ENCODE measurements at regions not wholly inside any gene's neighbourhood (a gene's known extent, or its start where the extent isn't known, plus 50 kb on each side); places are given as distances from the start of the nearest gene placed in this dataset.

GRCh38 chr22:49687786-49688515 lies 139.7 kb downstream of the BRD1 start:
- Histone ChIP-seq H3K4me1 (no peaks in the 10 kb centered on the region), H3K36me3 (no peaks in the 10 kb centered on the region), H3K27me3 (peaks cover 0 to 59% (median 2%) of the 10 kb centered on the region in 4 donors), H3K4me3 (no peak overlapping the region), H3K27ac (no peak overlapping the region), H3K9me3 (no peaks in the 10 kb centered on the region)
- DNase-seq = no peak
- TF ChIP-seq CTCF (IDR thresholded peaks at IDR 0.05) (no peak), POLR2A (IDR thresholded peaks at IDR 0.05) (no peak)
- intact Hi-C loops (cut with DNase I) = no loop called here
- 84 to 86% methylated on average over 4 to 13 of the region's 24 CpGs for WGBS, 2 donors

DNA sequence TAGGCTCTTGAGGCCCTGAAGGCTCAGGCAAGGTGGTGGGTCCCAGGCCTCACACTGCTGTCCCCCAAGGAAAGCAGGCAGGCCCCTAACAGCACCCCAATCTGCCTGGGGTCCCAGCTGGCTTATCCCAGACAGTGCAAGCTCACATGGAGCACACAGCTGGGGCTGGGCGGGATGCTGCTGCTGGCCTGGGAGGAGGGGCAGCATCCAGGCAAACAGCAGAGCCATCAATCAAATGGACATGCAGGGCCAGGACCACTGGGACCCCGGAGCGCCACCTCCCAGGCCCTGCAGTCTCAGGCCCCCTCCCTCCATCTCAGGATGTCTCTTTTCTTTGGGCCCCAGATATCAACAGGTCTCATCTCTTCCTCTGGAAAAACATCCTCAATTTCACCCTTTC lies 140.3 kb downstream of the BRD1 start:
- Histone ChIP-seq H3K4me1 (no peaks in the 10 kb centered on the region), H3K36me3 (no peaks in the 10 kb centered on the region), H3K4me3 (no peak overlapping the region), H3K9me3 (no peaks in the 10 kb centered on the region), H3K27ac (no peak overlapping the region), H3K27me3 (peaks cover 0 to 59% (median 2%) of the 10 kb centered on the region in 4 donors)
- DNase-seq = no peak
- intact Hi-C loops (cut with DNase I) = no loop called here
- 34 to 63% methylated on average over 2 to 3 of the region's 3 CpGs for WGBS, 2 donors
- TF ChIP-seq CTCF (IDR thresholded peaks at IDR 0.05) (no peak), POLR2A (IDR thresholded peaks at IDR 0.05) (no peak)

- no peak for DNase-seq
- Histone ChIP-seq H3K36me3 (no peaks in the 10 kb centered on the region), H3K4me1 (no peaks in the 10 kb centered on the region), H3K27ac (no peak overlapping the region), H3K27me3 (peaks cover 0 to 59% (median 2%) of the 10 kb centered on the region in 4 donors), H3K9me3 (no peaks in the 10 kb centered on the region), H3K4me3 (no peak overlapping the region)
- TF ChIP-seq POLR2A (IDR thresholded peaks at IDR 0.05) (no peak), CTCF (IDR thresholded peaks at IDR 0.05) (no peak)
- WGBS, 2 donors = 62 to 82% methylated on average over 9 to 12 of the region's 22 CpGs
- intact Hi-C loops (cut with DNase I) = no loop called here
These were observed 141.0 kb downstream of the BRD1 start for GRCh38 chr22:49686495-49687219.

DNA sequence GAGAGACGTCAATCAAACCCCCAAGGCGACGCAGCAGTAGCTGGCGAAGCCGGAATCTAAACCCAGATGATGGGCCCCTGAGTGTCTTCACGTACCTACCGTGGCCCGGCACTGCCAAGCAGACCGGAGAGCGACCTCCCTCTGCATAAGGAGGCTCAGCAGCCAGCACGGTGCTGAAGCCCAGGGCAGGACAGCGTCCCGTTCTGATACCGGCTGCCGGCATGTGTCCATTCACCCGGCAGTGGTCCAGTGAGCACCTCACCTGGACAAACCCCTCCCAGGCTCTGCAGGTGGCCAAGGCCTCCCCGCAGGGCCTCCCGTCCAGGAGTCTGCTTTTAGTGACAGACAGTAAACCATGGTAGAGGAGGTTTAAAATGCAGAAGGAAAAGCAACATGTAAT lies 142.0 kb downstream of the BRD1 start:
- Histone ChIP-seq H3K36me3 (no peaks in the 10 kb centered on the region), H3K9me3 (no peaks in the 10 kb centered on the region), H3K27ac (no peak overlapping the region), H3K4me1 (no peaks in the 10 kb centered on the region), H3K27me3 (peaks cover 0 to 59% (median 2%) of the 10 kb centered on the region in 4 donors), H3K4me3 (no peak overlapping the region)
- no peak for DNase-seq
- WGBS, 2 donors = 73 to 83% methylated on average over 5 to 17 of the region's 18 CpGs
- no peak for TF ChIP-seq POLR2A (IDR thresholded peaks at IDR 0.05)
- TF ChIP-seq CTCF (IDR thresholded peaks at IDR 0.05) = no peak
- intact Hi-C loops (cut with DNase I) = no loop called here

DNA sequence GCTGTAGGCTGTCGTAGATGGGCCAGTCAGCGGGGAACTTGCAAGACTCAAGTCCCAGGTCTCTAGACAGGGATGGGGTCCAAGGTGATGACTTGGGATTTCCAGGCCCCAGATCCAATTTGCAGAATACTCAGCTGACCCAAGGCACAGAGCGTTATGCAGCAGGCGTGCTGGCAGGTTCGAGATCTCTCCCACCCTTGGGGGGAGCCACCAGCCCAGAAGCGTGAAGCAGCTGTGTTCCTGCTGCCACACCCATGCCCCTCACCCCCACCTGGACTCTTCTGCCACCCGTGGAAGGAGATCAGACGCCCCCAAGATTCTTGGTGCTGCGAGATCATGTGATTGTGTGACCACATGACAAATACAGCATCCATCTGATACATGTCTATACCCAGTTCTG lies 142.6 kb downstream of the BRD1 start:
- Histone ChIP-seq H3K27ac (no peak overlapping the region), H3K4me3 (no peak overlapping the region), H3K36me3 (no peaks in the 10 kb centered on the region), H3K4me1 (no peaks in the 10 kb centered on the region), H3K27me3 (peaks cover 0 to 56% (median 2%) of the 10 kb centered on the region in 4 donors), H3K9me3 (no peaks in the 10 kb centered on the region)
- WGBS, 2 donors = 60 to 82% methylated on average over 7 to 9 of the region's 9 CpGs
- intact Hi-C loops (cut with DNase I) = no loop called here
- no peak for TF ChIP-seq POLR2A (IDR thresholded peaks at IDR 0.05)
- TF ChIP-seq CTCF (IDR thresholded peaks at IDR 0.05) = no peak
- no peak for DNase-seq

Data from esophagus squamous epithelium (tissue), 5 donors.